Loucy (cell line): ENCODE measurements at regions not wholly inside any gene's neighbourhood (a gene's known extent, or its start where the extent isn't known, plus 50 kb on each side); places are given as distances from the start of the nearest gene placed in this dataset.

Experiments
- H2AFZ ChIP-seq: fragments of 200-600 bp; sonication (generic); 2 replicates; pipeline ENCODE4 v1.6.0; 2016; ENCODE audit warnings: antibody characterized with exemption, mild to moderate bottlenecking, low read length, moderate library complexity
- H3F3A ChIP-seq: fragments of 200-600 bp; 2 replicates; pipeline ENCODE4 v1.6.0; 2016; ENCODE audit warnings: antibody characterized with exemption, low read depth, mild to moderate bottlenecking
- H3K27me3 ChIP-seq: fragments of 200-600 bp; sonication (generic); 2 replicates; pipeline ENCODE4 v1.6.1; 2014; ENCODE audit warnings: low read length, mild to moderate bottlenecking; ENCODE audit not compliant: insufficient read depth, poor library complexity, severe bottlenecking
- H3K36me3 ChIP-seq: fragments of 200-600 bp; sonication (generic); 2 replicates; pipeline ENCODE4 v1.6.1; 2016; ENCODE audit warnings: low read length; ENCODE audit not compliant: insufficient read depth
- H3K4me1 ChIP-seq: fragments of 200-600 bp; sonication (generic); 2 replicates; pipeline ENCODE4 v1.5.1; 2014; ENCODE audit warnings: low read length, mild to moderate bottlenecking; ENCODE audit not compliant: insufficient read depth, poor library complexity, severe bottlenecking
- H3K4me2 ChIP-seq: fragments of 200-600 bp; sonication (generic); 2 replicates; pipeline ENCODE4 v1.6.0; 2014; ENCODE audit warnings: antibody characterized with exemption, low read length, low read depth, mild to moderate bottlenecking; ENCODE audit not compliant: poor library complexity, severe bottlenecking
- H3K4me3 ChIP-seq: fragments of 200-600 bp; sonication (generic); 2 replicates; pipeline ENCODE4 v1.5.1; 2014; ENCODE audit warnings: low read length, mild to moderate bottlenecking, mixed read lengths; ENCODE audit not compliant: poor library complexity, severe bottlenecking
- H3K79me2 ChIP-seq: fragments of 200-600 bp; sonication (generic); 2 replicates; pipeline ENCODE4 v1.6.1; 2014; ENCODE audit warnings: low read length; ENCODE audit not compliant: insufficient read depth
- H3K9ac ChIP-seq: fragments of 200-600 bp; sonication (generic); 2 replicates; pipeline ENCODE4 v1.6.0; 2014; ENCODE audit warnings: mild to moderate bottlenecking, low read depth, low read length, moderate library complexity; ENCODE audit not compliant: poor library complexity, severe bottlenecking
- H3K9me2 ChIP-seq: fragments of 200-600 bp; sonication (generic); replicated peaks from 2 replicates; pipeline ENCODE4 v1.6.1; 2016; ENCODE audit warnings: low read depth, low read length, mixed read lengths
- H3K9me3 ChIP-seq: fragments of 200-600 bp; sonication (generic); 2 replicates; pipeline ENCODE4 v1.6.1; 2014; ENCODE audit warnings: mild to moderate bottlenecking, antibody characterized with exemption, low read length, low read depth; ENCODE audit not compliant: insufficient read depth
- H4K20me1 ChIP-seq: fragments of 200-600 bp; sonication (generic); 2 replicates; pipeline ENCODE4 v1.6.0; 2014; ENCODE audit warnings: antibody characterized with exemption, low read length, mild to moderate bottlenecking; ENCODE audit not compliant: insufficient read depth, poor library complexity, severe bottlenecking
- EZH2phosphoT487 ChIP-seq: fragments of 200-600 bp; IDR thresholded peaks from 2 replicates; pipeline ENCODE4 v1.6.1; 2018; ENCODE audit warnings: antibody characterized with exemption, mild to moderate bottlenecking, moderate library complexity, borderline replicate concordance
- TF ChIP-seq, protein P1 (sequence below): fragments of 200-600 bp; sonication (generic); conservative IDR thresholded peaks from 2 replicates; pipeline ENCODE4 v1.5.1; 2014; ENCODE audit warnings: mild to moderate bottlenecking, antibody characterized with exemption, low read length

DNA sequence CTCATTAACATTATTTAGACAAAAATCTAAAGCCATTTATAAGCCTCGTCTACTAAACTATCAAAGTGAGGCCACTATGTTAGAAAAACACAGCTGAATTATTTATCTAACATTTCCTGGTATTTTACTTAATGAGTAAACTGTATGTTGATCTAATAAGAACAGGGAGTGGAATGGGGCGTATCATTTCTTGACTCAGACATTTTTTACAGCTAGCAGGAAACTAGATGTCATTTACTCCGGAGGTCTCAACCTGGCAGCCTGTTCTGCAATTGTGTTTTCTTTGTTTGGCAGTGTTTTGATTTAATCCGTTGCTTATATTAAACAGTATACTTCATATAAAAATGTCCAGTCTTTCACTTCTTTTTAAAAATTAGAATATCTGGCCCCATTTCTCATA is 79.1 kb upstream of the ABI3BP start:
- no peaks in the 10 kb centered on the region for H3F3A ChIP-seq
- no peaks in the 10 kb centered on the region for H4K20me1 ChIP-seq
- no peaks in the 10 kb centered on the region for H3K9me2 ChIP-seq
- TF ChIP-seq EZH2phosphoT487: no peak
- TF ChIP-seq, protein P1, sequence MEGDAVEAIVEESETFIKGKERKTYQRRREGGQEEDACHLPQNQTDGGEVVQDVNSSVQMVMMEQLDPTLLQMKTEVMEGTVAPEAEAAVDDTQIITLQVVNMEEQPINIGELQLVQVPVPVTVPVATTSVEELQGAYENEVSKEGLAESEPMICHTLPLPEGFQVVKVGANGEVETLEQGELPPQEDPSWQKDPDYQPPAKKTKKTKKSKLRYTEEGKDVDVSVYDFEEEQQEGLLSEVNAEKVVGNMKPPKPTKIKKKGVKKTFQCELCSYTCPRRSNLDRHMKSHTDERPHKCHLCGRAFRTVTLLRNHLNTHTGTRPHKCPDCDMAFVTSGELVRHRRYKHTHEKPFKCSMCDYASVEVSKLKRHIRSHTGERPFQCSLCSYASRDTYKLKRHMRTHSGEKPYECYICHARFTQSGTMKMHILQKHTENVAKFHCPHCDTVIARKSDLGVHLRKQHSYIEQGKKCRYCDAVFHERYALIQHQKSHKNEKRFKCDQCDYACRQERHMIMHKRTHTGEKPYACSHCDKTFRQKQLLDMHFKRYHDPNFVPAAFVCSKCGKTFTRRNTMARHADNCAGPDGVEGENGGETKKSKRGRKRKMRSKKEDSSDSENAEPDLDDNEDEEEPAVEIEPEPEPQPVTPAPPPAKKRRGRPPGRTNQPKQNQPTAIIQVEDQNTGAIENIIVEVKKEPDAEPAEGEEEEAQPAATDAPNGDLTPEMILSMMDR: no peak
- no peaks in the 10 kb centered on the region for H3K27me3 ChIP-seq
- H2AFZ ChIP-seq: no peak overlapping the region
- no peaks in the 10 kb centered on the region for H3K36me3 ChIP-seq
- H3K4me3 ChIP-seq: no peak overlapping the region
- no peak overlapping the region for H3K9ac ChIP-seq
- no peaks in the 10 kb centered on the region for H3K4me1 ChIP-seq
- no peak overlapping the region for H3K4me2 ChIP-seq
- H3K79me2 ChIP-seq: no peaks in the 10 kb centered on the region
- no peaks in the 10 kb centered on the region for H3K9me3 ChIP-seq

DNA sequence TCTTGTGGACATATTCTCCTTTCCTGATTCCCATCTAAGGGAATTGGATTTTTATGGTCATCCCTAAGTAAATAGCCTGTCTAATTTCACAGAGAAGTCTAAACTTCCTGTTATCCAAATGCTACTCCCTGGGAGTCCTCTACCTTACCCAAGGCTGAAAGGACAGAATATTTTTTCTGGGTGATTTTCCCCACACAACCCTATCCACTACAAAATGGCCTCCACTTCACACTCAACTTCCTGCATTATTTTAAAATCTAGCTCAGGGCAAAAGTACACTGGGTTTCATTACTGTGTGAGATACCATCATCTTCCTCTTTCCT is 77.5 kb upstream of the ABI3BP start:
- Histone ChIP-seq H3K79me2 (no peaks in the 10 kb centered on the region), H3F3A (no peaks in the 10 kb centered on the region), H3K9ac (no peak overlapping the region), H3K27me3 (no peaks in the 10 kb centered on the region), H3K4me1 (no peaks in the 10 kb centered on the region), H3K9me3 (no peaks in the 10 kb centered on the region), H3K4me3 (no peak overlapping the region), H3K4me2 (peak overlapping the region; percentile 33), H3K9me2 (no peaks in the 10 kb centered on the region), H2AFZ (peak overlapping the region; percentile 79), H3K36me3 (no peaks in the 10 kb centered on the region), H4K20me1 (no peaks in the 10 kb centered on the region)
- TF ChIP-seq, protein P1: no peak
- no peak for TF ChIP-seq EZH2phosphoT487

DNA sequence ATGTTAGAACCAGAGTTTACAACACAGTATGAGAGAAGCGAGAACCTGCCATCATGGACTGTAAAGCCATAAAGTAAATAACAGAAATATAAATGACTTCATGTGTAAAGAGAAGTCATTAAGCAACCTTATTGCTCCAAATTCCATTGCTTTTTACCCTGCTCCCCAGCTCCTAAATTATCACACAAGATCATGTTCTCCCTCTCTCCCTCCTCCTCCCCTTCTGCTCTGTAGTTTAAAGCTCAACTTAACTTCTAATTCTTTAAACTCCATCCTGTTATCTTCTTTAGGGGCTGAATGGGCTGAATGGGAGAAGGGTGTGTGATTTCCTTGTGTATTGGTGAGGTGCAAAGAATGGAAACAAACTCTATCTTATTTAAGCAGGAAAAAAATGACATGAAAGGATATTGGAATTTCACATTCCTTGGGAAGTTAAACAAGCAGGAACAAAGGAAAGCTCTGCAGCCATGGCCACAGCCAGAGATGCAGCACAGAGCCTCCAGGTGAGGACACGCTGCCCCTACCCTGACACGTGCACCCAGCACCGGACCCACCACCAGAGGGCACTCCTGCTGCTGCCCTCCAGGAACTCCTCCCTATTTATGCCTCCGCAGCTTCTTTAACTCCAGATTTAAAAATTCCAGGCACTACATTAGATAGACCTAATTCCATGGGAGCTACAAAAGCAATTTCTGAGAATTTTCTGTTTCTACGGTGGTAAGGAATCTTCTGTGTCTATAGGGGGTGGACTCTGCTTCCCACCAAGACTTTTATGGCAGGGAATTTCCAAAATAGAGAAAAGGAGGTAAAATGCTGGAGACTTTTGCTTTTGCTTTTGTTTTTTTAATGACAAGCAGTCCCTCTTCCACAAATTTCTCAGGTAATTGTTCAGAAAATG is 76.9 kb upstream of the ABI3BP start:
- Histone ChIP-seq H3K27me3 (no peaks in the 10 kb centered on the region), H3K4me3 (no peak overlapping the region), H3K4me2 (peak overlapping the region; percentile 33), H3F3A (no peaks in the 10 kb centered on the region), H3K4me1 (no peaks in the 10 kb centered on the region), H3K9ac (no peak overlapping the region), H3K79me2 (no peaks in the 10 kb centered on the region), H3K9me2 (no peaks in the 10 kb centered on the region), H3K9me3 (no peaks in the 10 kb centered on the region), H3K36me3 (no peaks in the 10 kb centered on the region), H2AFZ (peak overlapping the region; percentile 79), H4K20me1 (no peaks in the 10 kb centered on the region)
- TF ChIP-seq EZH2phosphoT487: no peak
- TF ChIP-seq, protein P1: peak; percentile 97
